ENCODE measurements at regions not wholly inside any gene's neighbourhood (a gene's known extent, or its start where the extent isn't known, plus 50 kb on each side); places are given as distances from the start of the nearest gene placed in this dataset.

DNA sequence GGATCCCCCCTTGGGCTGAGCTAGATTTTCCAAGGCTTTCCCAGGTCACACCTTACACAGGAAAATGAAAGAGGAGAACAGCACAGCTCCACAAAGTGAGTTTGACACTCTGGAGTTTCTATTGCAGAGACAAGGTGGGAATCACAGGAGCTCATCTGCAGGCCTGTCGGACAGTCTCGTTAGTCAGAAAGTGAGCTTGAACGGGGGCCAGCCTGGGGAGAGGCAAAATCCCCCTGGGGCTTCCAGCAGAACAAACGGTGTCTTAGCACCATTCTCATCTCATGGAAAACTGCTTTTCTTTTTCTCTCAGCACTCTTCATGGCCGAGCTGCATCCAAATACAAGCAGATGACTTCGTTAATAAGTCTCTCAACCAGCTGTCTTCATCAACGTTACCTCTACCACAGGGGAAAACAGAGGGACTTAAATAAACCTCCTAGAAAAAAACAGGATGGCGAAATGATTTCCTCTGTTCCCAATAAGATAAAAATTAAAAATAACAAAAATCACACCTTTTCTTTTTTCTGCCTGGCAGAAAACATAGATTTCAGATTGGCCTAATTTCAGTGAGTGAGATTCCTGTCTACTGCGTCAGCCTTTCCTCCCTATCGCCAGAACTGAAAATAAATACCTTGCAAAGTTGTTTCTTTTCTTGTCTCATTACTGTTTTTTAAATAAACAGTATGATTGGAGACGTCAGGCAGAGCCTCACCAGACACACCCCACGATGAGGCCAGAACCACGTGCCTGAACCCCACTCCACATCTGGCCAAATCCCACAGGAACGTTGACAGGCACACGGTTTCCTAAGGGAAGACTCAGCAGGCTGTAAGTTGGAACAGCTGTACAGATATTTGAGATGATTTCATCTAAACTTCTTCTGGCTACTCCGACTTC, 219.0 kb downstream of the TTLL2 start:
- no peak overlapping the region for H3K27ac ChIP-seq (ENCODE audit: low read depth, low read length, poor library complexity, severe bottlenecking)
- no peaks in the 10 kb centered on the region for H3K4me1 ChIP-seq (ENCODE audit: insufficient read depth, low read length, severe bottlenecking)
- no peak overlapping the region for H2AFZ ChIP-seq (ENCODE audit: low read length)
- 0 out of 2 replicates have a peak, but pooled peaks cover 2% of the 10 kb centered on the region for H3K9me3 ChIP-seq (ENCODE audit: low read length)
- H3K27me3 ChIP-seq (ENCODE audit: insufficient read depth, low read length), result no peaks in the 10 kb centered on the region
- H4K20me1 ChIP-seq (ENCODE audit: insufficient read depth, low read length), result no peaks in the 10 kb centered on the region
- H3K9ac ChIP-seq (ENCODE audit: low read length), result no peak overlapping the region
- H3K79me2 ChIP-seq (ENCODE audit: insufficient read depth, low read length), result no peaks in the 10 kb centered on the region
- no peaks in the 10 kb centered on the region for H3K9me2 ChIP-seq (ENCODE audit: low read depth, low read length)
- H3K36me3 ChIP-seq (ENCODE audit: insufficient read depth, low read length), result no peaks in the 10 kb centered on the region
- no peaks in the 10 kb centered on the region for H3F3A ChIP-seq (ENCODE audit: insufficient read depth, low read length)
- no peak overlapping the region for H3K4me2 ChIP-seq (ENCODE audit: low read length)
- no peak overlapping the region for H3K4me3 ChIP-seq (ENCODE audit: low read depth, low read length, poor library complexity, severe bottlenecking)
- TF ChIP-seq, protein P1, sequence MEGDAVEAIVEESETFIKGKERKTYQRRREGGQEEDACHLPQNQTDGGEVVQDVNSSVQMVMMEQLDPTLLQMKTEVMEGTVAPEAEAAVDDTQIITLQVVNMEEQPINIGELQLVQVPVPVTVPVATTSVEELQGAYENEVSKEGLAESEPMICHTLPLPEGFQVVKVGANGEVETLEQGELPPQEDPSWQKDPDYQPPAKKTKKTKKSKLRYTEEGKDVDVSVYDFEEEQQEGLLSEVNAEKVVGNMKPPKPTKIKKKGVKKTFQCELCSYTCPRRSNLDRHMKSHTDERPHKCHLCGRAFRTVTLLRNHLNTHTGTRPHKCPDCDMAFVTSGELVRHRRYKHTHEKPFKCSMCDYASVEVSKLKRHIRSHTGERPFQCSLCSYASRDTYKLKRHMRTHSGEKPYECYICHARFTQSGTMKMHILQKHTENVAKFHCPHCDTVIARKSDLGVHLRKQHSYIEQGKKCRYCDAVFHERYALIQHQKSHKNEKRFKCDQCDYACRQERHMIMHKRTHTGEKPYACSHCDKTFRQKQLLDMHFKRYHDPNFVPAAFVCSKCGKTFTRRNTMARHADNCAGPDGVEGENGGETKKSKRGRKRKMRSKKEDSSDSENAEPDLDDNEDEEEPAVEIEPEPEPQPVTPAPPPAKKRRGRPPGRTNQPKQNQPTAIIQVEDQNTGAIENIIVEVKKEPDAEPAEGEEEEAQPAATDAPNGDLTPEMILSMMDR (IDR thresholded peaks at IDR 0.05; ENCODE audit: low read length), result no peak
- no peak for TF ChIP-seq EZH2 (IDR thresholded peaks at IDR 0.05; ENCODE audit: borderline replicate concordance, low read length)

DNA sequence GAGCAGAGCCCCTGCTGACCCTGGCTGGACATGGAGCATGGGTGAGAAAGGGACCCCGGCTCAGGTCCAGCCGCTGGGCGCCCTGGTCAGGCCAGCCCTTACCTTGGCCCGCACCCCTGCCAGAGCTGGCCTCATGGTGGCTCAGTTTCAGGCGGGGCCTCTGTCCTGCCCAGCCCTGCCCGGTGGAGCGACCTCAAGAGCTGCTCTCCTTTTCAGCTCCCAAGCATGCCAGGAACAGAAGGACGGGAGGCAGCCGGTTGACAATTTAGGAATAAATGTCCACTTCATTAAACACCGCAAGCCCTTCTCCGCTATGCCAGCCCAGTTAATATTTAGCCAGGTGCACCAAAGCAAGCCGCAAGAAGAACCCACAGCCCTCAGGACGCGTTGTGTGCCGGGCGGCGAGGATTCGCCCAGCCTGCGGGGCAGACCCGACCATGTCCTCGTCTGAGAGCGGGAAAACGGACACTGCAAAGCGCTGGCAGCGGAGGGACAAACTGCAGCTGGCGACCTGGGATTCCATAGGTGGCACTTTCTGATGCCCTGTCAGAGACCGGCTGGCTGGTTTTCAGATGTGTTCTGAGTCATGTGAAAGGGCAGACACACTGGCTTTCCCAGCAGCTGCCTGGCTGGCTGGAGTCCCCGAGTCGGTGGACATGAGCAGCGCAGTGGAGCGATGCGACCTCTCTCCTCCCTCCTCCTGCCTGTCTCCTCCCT, 221.9 kb downstream of the TTLL2 start:
- H3K4me1 ChIP-seq (ENCODE audit: insufficient read depth, low read length, severe bottlenecking), result no peaks in the 10 kb centered on the region
- no peak for TF ChIP-seq EZH2 (IDR thresholded peaks at IDR 0.05; ENCODE audit: borderline replicate concordance, low read length)
- TF ChIP-seq, protein P1 (IDR thresholded peaks at IDR 0.05; ENCODE audit: low read length), result no peak
- no peaks in the 10 kb centered on the region for H3F3A ChIP-seq (ENCODE audit: insufficient read depth, low read length)
- H3K27ac ChIP-seq (ENCODE audit: low read depth, low read length, poor library complexity, severe bottlenecking), result no peak overlapping the region
- H4K20me1 ChIP-seq (ENCODE audit: insufficient read depth, low read length), result no peaks in the 10 kb centered on the region
- no peak overlapping the region for H3K4me2 ChIP-seq (ENCODE audit: low read length)
- H3K9ac ChIP-seq (ENCODE audit: low read length), result no peak overlapping the region
- H3K36me3 ChIP-seq (ENCODE audit: insufficient read depth, low read length), result no peaks in the 10 kb centered on the region
- H3K27me3 ChIP-seq (ENCODE audit: insufficient read depth, low read length), result no peaks in the 10 kb centered on the region
- H3K79me2 ChIP-seq (ENCODE audit: insufficient read depth, low read length), result no peaks in the 10 kb centered on the region
- H2AFZ ChIP-seq (ENCODE audit: low read length), result no peak overlapping the region
- no peak overlapping the region for H3K4me3 ChIP-seq (ENCODE audit: low read depth, low read length, poor library complexity, severe bottlenecking)
- no peaks in the 10 kb centered on the region for H3K9me3 ChIP-seq (ENCODE audit: low read length)
- H3K9me2 ChIP-seq (ENCODE audit: low read depth, low read length), result no peaks in the 10 kb centered on the region

DNA sequence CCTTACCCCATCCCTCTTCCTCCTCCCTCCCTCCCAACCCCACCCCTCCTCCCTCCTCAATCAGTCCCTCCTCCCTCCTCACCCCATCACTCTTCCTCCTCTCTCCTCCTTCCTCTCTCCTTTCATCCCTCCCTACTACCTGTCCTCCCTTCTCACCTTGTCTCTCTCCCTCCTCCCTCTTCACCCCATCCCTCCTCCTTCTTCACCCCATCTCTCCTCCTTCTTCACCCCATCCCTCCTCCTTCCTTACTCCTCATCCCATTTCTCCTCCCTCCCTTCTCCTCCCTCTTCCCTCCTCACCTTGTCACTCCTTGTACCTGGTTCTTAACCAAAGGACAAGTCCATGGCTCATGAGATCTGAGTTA, 222.4 kb downstream of the TTLL2 start:
- Histone ChIP-seq H3K36me3 (ENCODE audit: insufficient read depth, low read length) (no peaks in the 10 kb centered on the region), H3K9me3 (ENCODE audit: low read length) (no peaks in the 10 kb centered on the region), H4K20me1 (ENCODE audit: insufficient read depth, low read length) (no peaks in the 10 kb centered on the region), H3K4me1 (ENCODE audit: insufficient read depth, low read length, severe bottlenecking) (no peaks in the 10 kb centered on the region), H2AFZ (ENCODE audit: low read length) (no peak overlapping the region), H3K4me2 (ENCODE audit: low read length) (no peak overlapping the region), H3K27ac (ENCODE audit: low read depth, low read length, poor library complexity, severe bottlenecking) (no peak overlapping the region), H3K27me3 (ENCODE audit: insufficient read depth, low read length) (no peaks in the 10 kb centered on the region), H3K79me2 (ENCODE audit: insufficient read depth, low read length) (no peaks in the 10 kb centered on the region), H3K9me2 (ENCODE audit: low read depth, low read length) (no peaks in the 10 kb centered on the region), H3F3A (ENCODE audit: insufficient read depth, low read length) (no peaks in the 10 kb centered on the region), H3K4me3 (ENCODE audit: low read depth, low read length, poor library complexity, severe bottlenecking) (no peak overlapping the region), H3K9ac (ENCODE audit: low read length) (no peak overlapping the region)
- TF ChIP-seq EZH2 (IDR thresholded peaks at IDR 0.05; ENCODE audit: borderline replicate concordance, low read length), result no peak
- TF ChIP-seq, protein P1 (IDR thresholded peaks at IDR 0.05; ENCODE audit: low read length), result no peak

Data from OCI-LY1 (cell line).